ENCODE measurements at regions not wholly inside any gene's neighbourhood (a gene's known extent, or its start where the extent isn't known, plus 50 kb on each side); places are given as distances from the start of the nearest gene placed in this dataset.

DNA sequence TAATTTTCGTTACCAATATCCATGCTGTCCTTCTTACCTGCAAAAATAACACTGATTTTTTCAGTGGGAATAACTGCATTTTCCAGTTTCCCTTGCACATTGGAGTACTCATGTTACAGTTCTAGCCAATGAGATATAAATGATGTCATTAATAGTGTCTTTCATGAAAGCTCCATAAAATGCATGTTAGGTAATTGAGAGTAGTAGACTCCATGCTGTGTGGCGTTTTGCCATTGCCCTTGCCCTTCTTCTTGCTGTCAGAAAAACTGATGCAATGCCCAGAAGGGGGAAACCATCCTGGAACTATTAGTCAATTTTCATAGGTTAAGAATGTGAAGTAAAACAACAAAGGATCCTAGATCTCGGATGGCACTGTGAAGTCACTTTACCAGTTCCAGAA lies 1765.3 kb downstream of the EFNA5 start:
- TF ChIP-seq, protein P1, sequence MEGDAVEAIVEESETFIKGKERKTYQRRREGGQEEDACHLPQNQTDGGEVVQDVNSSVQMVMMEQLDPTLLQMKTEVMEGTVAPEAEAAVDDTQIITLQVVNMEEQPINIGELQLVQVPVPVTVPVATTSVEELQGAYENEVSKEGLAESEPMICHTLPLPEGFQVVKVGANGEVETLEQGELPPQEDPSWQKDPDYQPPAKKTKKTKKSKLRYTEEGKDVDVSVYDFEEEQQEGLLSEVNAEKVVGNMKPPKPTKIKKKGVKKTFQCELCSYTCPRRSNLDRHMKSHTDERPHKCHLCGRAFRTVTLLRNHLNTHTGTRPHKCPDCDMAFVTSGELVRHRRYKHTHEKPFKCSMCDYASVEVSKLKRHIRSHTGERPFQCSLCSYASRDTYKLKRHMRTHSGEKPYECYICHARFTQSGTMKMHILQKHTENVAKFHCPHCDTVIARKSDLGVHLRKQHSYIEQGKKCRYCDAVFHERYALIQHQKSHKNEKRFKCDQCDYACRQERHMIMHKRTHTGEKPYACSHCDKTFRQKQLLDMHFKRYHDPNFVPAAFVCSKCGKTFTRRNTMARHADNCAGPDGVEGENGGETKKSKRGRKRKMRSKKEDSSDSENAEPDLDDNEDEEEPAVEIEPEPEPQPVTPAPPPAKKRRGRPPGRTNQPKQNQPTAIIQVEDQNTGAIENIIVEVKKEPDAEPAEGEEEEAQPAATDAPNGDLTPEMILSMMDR (IDR thresholded peaks at IDR 0.05) = no peak
- no peak for TF ChIP-seq POLR2A (IDR thresholded peaks at IDR 0.05)
